H1 (cell line): ENCODE measurements at regions not wholly inside any gene's neighbourhood (a gene's known extent, or its start where the extent isn't known, plus 50 kb on each side); places are given as distances from the start of the nearest gene placed in this dataset.

Experiments
- CTCF ChIA-PET: fragments of 300-600 bp; sonication (Branson Sonifier 250); formaldehyde crosslinking; loops from one replicate; lab custom pipeline; 2021; ENCODE audit not compliant: partially characterized antibody; lab: Charles Lee
- POLR2A ChIA-PET: fragments of 300-600 bp; sonication (Branson Sonifier 250); formaldehyde crosslinking; loops from one replicate; lab custom pipeline; 2021; ENCODE audit warnings: inconsistent platforms; ENCODE audit not compliant: partially characterized antibody; lab: Charles Lee
- DNase-seq, 2 experiments: peaks; one replicate each; pipeline versions ENCODE4 v3.0.0 to v3.0.0-alpha.2; 2010 to 2022; ENCODE audit warnings: low spot score in 2 of 2, low read depth in 1 of 2, mixed read lengths in 1 of 2
- FAIRE-seq: peaks from 2 replicates; lab custom pipeline; 2011; peaks lifted over from hg19 to GRCh38; lab: Jason Lieb, UNC
- H2AFZ ChIP-seq: 2 replicates; pipeline ENCODE4 v1.8.1; 2012; ENCODE audit warnings: low read length, inconsistent platforms
- H2AK5ac ChIP-seq: 2 replicates; pipeline ENCODE4 v1.6.1; 2013; ENCODE audit warnings: low read depth, low read length
- H2BK120ac ChIP-seq: replicated peaks from 2 replicates; pipeline ENCODE3; 2013; ENCODE audit warnings: low read depth, low read length, inconsistent platforms
- H2BK12ac ChIP-seq: 2 replicates; pipeline ENCODE4 v1.6.1; 2013; ENCODE audit warnings: low read depth, low read length
- H2BK15ac ChIP-seq: 2 replicates; pipeline ENCODE4 v1.6.1; 2013; ENCODE audit warnings: low read length
- H2BK20ac ChIP-seq: 2 replicates; pipeline ENCODE4 v1.6.1; 2013; ENCODE audit warnings: low read length
- H2BK5ac ChIP-seq: 2 replicates; pipeline ENCODE4 v1.6.1; 2013; ENCODE audit warnings: low read depth, low read length
- H3K14ac ChIP-seq: 2 replicates; pipeline ENCODE4 v1.6.1; 2013; ENCODE audit warnings: inconsistent platforms; ENCODE audit not compliant: insufficient read length
- H3K18ac ChIP-seq: 2 replicates; pipeline ENCODE4 v1.6.1; 2013; ENCODE audit warnings: low read length; ENCODE audit errors: extremely low read depth
- H3K23ac ChIP-seq: 2 replicates; pipeline ENCODE4 v1.6.1; 2013; ENCODE audit warnings: inconsistent platforms; ENCODE audit not compliant: insufficient read length
- H3K23me2 ChIP-seq: 2 replicates; pipeline ENCODE4 v1.6.1; 2013; ENCODE audit warnings: low read depth, low read length
- H3K27ac ChIP-seq: 2 replicates; pipeline ENCODE4 v1.6.1; 2011; ENCODE audit warnings: low read depth, low read length, inconsistent platforms
- H3K27me3 ChIP-seq, 4 experiments: replicated peaks in 1 of 4; 1 replicate in 1 of 4; 2 replicates in 3 of 4; pipeline versions ENCODE4 v1.6.1 to v1.8.1; 2011 to 2013; ENCODE audit warnings: low read length in 3 of 4, mild to moderate bottlenecking in 3 of 4, inconsistent platforms in 2 of 4, mixed read lengths in 2 of 4, moderate library complexity in 1 of 4; ENCODE audit not compliant: control insufficient read depth in 3 of 4, insufficient read depth in 3 of 4; ENCODE audit errors: extremely low read depth in 1 of 4
- H3K36me3 ChIP-seq, 4 experiments: 2 replicates each; pipeline versions ENCODE4 v1.6.1 to v1.8.1; 2011 to 2013; ENCODE audit warnings: mild to moderate bottlenecking in 4 of 4, low read length in 3 of 4, moderate library complexity in 2 of 4, control low read depth in 1 of 4, inconsistent platforms in 1 of 4; ENCODE audit not compliant: insufficient read depth in 4 of 4, control insufficient read depth in 2 of 4
- H3K4ac ChIP-seq: replicated peaks from 2 replicates; pipeline ENCODE3; 2013; ENCODE audit warnings: low read length, low read depth, mixed read lengths, inconsistent platforms; ENCODE audit not compliant: insufficient read length
- H3K4me1 ChIP-seq, 4 experiments: replicated peaks in 1 of 4; 1 replicate in 1 of 4; 2 replicates in 3 of 4; pipeline versions ENCODE4 v1.6.1 to v1.8.1; 2011 to 2013; ENCODE audit warnings: low read length in 3 of 4, inconsistent platforms in 2 of 4, mixed read lengths in 1 of 4; ENCODE audit not compliant: insufficient read depth in 4 of 4, control insufficient read depth in 3 of 4
- H3K4me2 ChIP-seq, 2 experiments: 2 replicates each; pipeline versions ENCODE4 v1.6.1 to v1.8.1; 2011 to 2013; ENCODE audit warnings: low read depth in 2 of 2, low read length in 2 of 2, control low read depth in 1 of 2, inconsistent platforms in 1 of 2, mild to moderate bottlenecking in 1 of 2; ENCODE audit not compliant: insufficient read depth in 1 of 2
- H3K4me3 ChIP-seq, 4 experiments: fragments of 200-600, 300-600 bp in 1 of 4; sonication (generic), shearing (Covaris generic), sonication (Bioruptor Twin) in 1 of 4; 2 replicates each; pipeline versions ENCODE4 v1.5.1 to v1.8.1; 2011 to 2016; ENCODE audit warnings: low read length in 4 of 4, low read depth in 3 of 4, control low read depth in 2 of 4, inconsistent platforms in 2 of 4, mild to moderate bottlenecking in 2 of 4, mixed read lengths in 1 of 4, moderate library complexity in 1 of 4; ENCODE audit not compliant: insufficient read depth in 2 of 4; ENCODE audit errors: extremely low read depth in 1 of 4
- H3K56ac ChIP-seq: replicated peaks from 2 replicates; pipeline ENCODE3; 2013; ENCODE audit warnings: low read depth, mild to moderate bottlenecking, mixed read lengths, low read length, inconsistent platforms; ENCODE audit not compliant: insufficient read length
- H3K79me1 ChIP-seq: 2 replicates; pipeline ENCODE4 v1.6.1; 2013; ENCODE audit warnings: low read depth, low read length, control low read depth
- H3K79me2 ChIP-seq, 2 experiments: 2 replicates each; pipeline versions ENCODE4 v1.6.1 to v1.8.1; 2012 to 2013; ENCODE audit warnings: low read length in 2 of 2, mild to moderate bottlenecking in 2 of 2, inconsistent platforms in 1 of 2; ENCODE audit not compliant: insufficient read depth in 2 of 2, control insufficient read depth in 1 of 2
- H3K9ac ChIP-seq, 4 experiments: replicated peaks in 1 of 4; 1 replicate in 1 of 4; 2 replicates in 3 of 4; pipeline versions ENCODE4 v1.6.1 to v1.8.1; 2011 to 2013; ENCODE audit warnings: low read depth in 3 of 4, low read length in 3 of 4, control low read depth in 2 of 4, mild to moderate bottlenecking in 2 of 4, moderate library complexity in 2 of 4, inconsistent platforms in 1 of 4; ENCODE audit errors: extremely low read depth in 1 of 4
- H3K9me3 ChIP-seq, 2 experiments: 2 replicates each; pipeline versions ENCODE4 v1.6.1 to v1.8.1; 2012 to 2013; ENCODE audit warnings: mild to moderate bottlenecking in 2 of 2, moderate library complexity in 2 of 2, control low read depth in 1 of 2, inconsistent platforms in 1 of 2, low read depth in 1 of 2, low read length in 1 of 2, mixed read lengths in 1 of 2; ENCODE audit not compliant: insufficient read depth in 2 of 2
- H4K20me1 ChIP-seq, 2 experiments: replicated peaks in 1 of 2; 2 replicates each; pipeline versions ENCODE3 to v1.8.1; 2011 to 2013; ENCODE audit warnings: inconsistent platforms in 2 of 2, low read length in 2 of 2, mild to moderate bottlenecking in 1 of 2; ENCODE audit not compliant: insufficient read depth in 2 of 2, control insufficient read depth in 1 of 2
- H4K5ac ChIP-seq: 2 replicates; pipeline ENCODE4 v1.6.1; 2013; ENCODE audit warnings: low read length, low read depth, mixed read lengths, inconsistent platforms; ENCODE audit not compliant: insufficient read length
- H4K8ac ChIP-seq: 2 replicates; pipeline ENCODE4 v1.8.0; 2013; ENCODE audit warnings: mild to moderate bottlenecking, moderate library complexity, low read length, inconsistent platforms; ENCODE audit not compliant: insufficient read depth; ENCODE audit errors: extremely low read depth
- H4K91ac ChIP-seq: replicated peaks from 2 replicates; pipeline ENCODE3; 2013; ENCODE audit warnings: low read length, mixed read lengths, inconsistent platforms; ENCODE audit not compliant: insufficient read length
- EGR1 ChIP-seq: IDR thresholded peaks from 2 replicates; pipeline ENCODE4 v1.6.1; 2011; ENCODE audit warnings: low read depth, low read length, borderline replicate concordance
- SIX5 ChIP-seq: IDR thresholded peaks from 2 replicates; pipeline ENCODE4 v1.6.1; 2011; ENCODE audit warnings: mild to moderate bottlenecking, low read depth, low read length
- WGBS, 2 experiments: shearing (Covaris generic) in 1 of 2; methylation state at CpG; one replicate each; pipeline versions ENCODE4 v1.1.6 to v1.1.7; 2013 to 2015; ENCODE audit warnings: low lambda C conversion rate in 2 of 2, mixed read lengths in 2 of 2, inconsistent platforms in 1 of 2, low coverage in 1 of 2, missing lambda C conversion rate in 1 of 2; ENCODE audit not compliant: insufficient replicate concordance in 2 of 2, insufficient coverage in 1 of 2, insufficient read length in 1 of 2; ENCODE audit errors: extremely low coverage in 1 of 2, missing lambda C conversion rate in 1 of 2; 5-methylcytosine and 5-hydroxymethylcytosine counted together

DNA sequence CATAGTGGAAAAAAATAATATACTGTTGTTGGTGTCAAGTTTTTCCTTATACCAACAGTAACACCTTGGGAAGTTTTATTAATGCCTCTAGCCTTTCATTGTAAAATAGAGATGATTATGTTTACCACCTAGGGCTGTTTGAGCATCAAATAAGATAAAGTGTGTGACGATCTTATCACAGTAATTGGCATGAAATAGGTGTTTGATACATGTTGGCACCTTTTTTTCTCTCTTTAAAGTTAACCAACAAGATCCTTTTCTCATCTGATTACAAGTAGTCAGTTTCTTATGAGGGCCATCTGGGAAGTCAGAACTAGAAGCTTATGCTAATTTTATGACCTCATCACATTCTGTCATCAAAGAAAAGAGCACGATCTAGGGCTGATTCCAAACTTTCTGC is 669.5 kb downstream of the CCSER2 start:
- Histone ChIP-seq H3K4ac (no peak overlapping the region), H3K23ac (no peak overlapping the region), H4K91ac (no peak overlapping the region), H2BK20ac (no peak overlapping the region), H3K18ac (no peak overlapping the region), H3K27me3 (no peaks in the 10 kb centered on the region), H2BK12ac (no peak overlapping the region), H3K9me3 (no peaks in the 10 kb centered on the region), H2BK15ac (no peak overlapping the region), H3K4me2 (no peak overlapping the region), H3K56ac (no peak overlapping the region), H2AK5ac (no peak overlapping the region), H3K79me1 (no peaks in the 10 kb centered on the region), H3K36me3 (no peaks in the 10 kb centered on the region; a peak in 1 of 8 replicates), H4K8ac (no peak overlapping the region), H2AFZ (no peak overlapping the region), H2BK5ac (no peak overlapping the region), H3K9ac (no peak overlapping the region), H3K27ac (no peak overlapping the region), H4K5ac (no peak overlapping the region), H3K79me2 (no peaks in the 10 kb centered on the region), H3K23me2 (no peaks in the 10 kb centered on the region), H3K4me1 (no peaks in the 10 kb centered on the region), H4K20me1 (no peaks in the 10 kb centered on the region), H3K14ac (no peak overlapping the region), H3K4me3 (no peak overlapping the region), H2BK120ac (no peak overlapping the region)
- WGBS, 2 experiments = 78% methylated on average over 2 of the region's 2 CpGs; no CpG with 5 or more reads in 1 of the 2 experiments
- no peak for FAIRE-seq
- POLR2A ChIA-PET = no interaction called here
- CTCF ChIA-PET = no interaction called here
- no peak for DNase-seq
- TF ChIP-seq SIX5 = no peak
- no peak for TF ChIP-seq EGR1
